ENCODE measurements at regions not wholly inside any gene's neighbourhood (a gene's known extent, or its start where the extent isn't known, plus 50 kb on each side); places are given as distances from the start of the nearest gene placed in this dataset.

DNA sequence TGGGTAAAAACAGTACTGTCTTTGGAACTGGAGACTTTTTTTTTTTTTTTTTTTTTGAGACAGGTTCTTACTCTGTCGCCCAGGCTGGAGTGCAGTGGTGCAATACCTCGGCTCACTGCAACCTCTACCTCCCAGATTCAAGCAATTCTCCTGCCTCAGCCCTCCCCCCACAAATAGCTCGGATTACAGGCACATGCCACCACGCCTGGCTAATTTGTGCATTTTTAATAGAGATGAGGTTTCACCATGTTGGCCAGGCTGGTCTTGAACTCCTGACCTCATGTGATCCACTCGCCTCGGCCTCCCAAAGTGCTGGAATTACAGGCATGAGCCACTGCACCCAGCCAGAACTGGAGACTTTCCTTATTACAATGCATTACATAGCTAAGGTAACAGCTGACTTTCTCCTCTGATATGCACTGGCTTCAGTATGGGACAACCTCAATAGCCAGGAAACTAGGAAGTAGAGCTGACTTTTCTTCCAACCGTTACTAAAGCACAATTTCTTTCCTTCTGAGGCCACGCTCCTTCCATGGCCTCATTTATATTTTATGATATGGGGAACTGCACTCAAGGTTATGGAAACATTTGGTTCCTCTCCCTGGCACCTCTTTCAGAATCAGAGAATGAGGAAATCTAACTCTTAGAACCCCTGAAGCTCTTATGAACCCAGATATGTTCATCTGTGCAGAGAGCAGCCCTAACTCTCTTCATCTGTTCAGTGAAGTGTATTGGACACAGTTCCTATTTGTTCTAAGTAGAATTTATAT is 53.5 kb upstream of the FAM9B start:
- DNase-seq, result no peak

DNA sequence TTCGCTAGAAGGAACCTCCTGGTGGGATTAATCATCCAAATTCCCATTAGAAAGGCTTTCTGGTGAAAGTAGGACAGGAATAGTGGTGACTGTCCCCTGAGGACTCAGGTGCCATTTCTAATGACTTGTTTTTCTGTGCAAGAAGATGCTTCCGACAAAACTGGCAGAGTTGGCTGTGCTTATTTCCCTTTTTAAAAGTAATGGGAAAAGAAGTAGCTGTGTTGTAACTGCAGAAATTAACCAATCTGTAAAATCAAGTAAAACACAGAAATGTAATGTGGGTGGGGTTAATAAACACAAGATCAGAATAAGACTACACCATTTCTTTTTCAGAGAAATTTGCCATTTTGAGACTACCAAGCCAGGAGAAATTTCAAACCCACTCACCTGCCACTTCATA is 55.0 kb upstream of the FAM9B start:
- no peak for DNase-seq

DNA sequence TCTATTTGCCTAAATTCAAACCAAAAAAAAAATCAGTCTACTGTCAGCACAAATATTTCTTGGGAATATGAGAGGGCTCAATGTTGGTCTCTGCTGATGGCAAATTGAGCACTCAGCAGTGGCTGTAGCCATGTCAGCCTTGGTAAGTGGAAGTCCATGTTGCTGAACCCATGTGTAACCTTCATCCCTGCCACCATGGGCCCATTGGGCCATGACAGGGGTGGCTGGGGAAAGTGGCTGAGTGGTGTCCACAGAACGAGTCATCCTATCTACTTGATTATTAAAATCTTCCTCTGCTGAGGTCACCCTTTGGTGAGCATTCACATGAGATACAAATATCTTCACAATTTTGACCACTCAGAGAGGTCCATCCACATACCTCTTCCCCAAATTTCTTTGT is 56.8 kb upstream of the FAM9B start:
- no peak for DNase-seq

DNA sequence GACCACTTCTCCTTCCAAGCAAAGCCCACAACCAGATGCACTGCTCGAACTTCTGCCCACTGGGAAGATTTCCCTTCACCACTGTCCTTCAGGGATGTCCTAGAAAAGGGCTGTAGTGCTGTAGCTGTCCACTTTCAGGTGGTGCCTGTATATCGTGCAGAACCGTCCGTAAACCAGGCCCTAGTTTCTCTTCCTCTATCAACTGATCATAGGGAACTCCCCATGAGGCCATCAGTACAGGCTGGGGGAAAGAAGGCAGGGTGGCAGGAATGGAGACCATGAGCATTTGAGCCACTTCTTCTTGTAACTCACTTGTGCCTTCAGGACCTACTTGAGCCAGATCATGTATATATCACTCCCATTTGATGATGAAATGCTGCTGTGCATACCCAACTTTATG is 57.3 kb upstream of the FAM9B start:
- no peak for DNase-seq

DNA sequence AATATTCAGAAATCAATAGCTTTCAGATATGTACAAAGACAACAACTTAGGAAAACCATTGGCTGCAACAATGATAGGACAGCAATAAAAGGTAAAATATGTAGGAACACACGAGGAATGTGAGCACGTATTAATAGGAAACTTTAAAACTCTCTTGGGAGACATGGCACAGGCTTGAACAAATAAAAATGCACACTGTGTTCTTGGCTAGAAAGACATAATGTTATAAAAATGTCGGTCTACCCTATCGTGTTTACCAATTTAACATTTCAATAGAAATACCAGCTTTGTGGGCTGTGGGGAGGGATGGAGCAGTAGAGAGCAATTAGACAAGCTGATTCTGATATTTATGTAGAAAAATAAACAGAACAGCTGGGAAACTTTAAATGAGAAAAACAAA is 69.0 kb upstream of the FAM9B start:
- no peak for DNase-seq

DNA sequence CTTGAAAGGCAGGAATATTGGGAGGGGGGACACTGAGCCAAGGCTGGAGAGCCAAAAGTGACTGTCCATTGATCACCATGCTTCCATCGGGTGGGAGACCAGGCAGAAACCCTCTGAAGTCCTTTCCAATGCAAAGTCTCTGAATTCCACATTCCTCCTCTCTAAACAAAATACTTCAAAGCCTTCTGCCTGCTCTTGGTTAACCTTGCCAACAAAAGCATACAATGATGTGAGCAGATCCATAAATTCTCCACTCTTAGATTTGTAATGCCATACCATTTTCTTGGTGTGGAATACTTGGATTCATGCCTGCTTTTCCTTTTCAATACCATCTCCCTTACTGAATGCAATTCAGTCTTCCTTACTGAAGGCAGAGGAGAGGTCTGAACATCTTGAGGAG is 74.1 kb upstream of the FAM9B start:
- no peak for DNase-seq

DNA sequence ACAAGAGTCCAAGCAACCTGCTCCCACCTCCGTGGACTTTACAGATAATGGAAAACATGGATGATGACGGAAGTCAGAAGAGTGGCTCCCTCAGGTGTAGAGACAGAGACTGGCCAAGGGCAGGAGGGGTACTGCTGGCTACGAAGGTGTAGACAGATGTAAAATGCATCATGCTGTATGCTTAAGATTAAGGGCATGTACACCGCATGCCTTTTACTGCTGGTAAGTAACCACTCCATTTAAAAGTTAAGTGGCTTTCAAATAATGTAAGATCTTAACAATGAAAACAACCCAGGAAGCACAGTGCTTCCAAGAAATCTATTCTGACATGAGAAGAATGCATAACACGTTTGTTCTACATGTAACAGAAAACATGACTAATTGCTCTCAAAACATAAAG is 76.9 kb upstream of the FAM9B start:
- no peak for DNase-seq

DNA sequence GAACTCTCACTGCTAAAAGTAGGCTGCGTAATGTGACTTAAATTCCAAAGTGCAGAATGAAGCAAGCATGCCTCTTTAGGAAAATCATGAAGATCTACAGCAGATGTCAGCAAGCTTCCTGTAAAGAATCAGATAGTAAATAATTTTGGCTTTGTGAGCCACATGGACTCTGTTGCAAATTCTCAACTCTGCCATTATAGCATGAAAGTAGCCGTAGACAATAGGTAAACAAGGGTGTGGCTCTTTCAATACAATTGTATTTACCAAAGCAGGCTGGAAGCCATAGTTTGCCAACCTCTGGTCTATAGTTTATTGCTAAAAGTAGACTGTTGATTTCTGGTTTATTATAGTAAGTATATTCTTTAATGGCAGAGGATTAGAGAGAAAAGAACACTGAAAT is 80.3 kb upstream of the FAM9B start:
- no peak for DNase-seq

DNA sequence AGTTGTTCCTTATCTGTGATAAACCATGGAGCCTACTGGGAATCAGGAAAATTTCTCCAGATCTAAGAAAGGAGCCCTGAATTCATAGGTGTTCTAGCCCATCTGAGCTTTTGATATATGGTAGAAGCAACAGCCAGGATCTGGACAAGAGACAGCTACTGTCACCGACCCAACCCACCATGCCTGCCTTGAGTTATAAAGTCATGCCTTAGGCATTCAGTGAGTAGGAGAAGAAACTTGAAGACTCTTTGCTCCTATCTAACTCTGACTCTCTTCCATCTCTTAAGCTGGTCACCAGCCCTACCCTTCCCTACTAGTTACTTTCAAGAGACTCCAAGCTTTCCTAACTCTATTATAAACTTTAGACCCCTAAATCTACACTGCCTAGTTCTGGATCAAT is 83.9 kb upstream of the FAM9B start:
- no peak for DNase-seq

DNA sequence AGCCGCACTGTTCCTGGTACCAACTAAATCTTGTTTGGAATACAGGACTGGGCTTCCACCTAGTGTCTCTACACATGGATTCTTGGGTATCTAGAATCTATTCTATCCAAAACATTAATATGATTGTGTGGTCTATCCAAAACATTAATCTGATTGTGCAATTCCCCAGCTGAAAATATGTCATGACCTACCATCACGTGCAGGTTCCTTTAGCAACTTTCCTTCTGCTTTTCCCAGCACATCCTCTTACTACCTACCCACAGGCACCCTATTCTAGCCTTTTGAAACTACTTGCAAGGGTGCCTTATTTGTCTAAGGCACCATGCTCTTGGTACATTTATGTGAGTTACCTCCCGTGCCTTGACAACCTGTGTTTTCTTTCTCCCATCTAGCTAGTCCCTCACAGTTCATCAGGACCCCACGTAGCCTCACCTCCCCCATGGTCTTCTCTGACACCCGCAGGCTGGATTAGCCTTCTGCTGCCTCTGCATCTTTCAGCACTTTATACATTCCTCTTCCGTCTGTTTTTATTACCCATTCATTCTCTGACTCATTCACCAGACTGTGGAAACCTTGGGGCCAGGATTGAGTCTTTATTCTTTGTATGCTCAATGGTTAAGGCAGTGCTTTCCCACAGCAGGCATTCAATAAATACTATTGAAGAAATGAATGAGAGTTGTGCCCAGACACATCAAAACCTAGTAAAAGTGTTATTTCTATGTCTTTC is 88.8 kb upstream of the FAM9B start:
- DNase-seq, result no peak

DNA sequence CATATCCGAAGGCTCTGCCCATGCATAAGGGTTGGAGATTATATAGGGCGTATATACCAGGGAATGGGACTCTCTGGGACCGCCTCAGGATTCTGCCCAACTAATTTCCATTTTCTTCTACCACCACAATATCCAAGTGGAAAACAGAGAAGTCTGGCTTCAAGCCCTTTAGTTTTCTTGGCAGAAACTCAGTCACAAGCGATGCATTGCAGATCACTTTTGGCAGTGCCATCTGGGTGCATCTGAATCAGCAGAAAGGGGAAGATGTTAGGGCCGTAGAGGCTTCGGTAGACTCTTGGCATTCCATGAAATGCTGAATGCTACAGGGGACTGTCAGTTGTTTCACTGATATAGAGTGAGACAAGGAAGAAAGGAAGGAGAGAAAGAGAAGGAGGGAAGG is 94.1 kb upstream of the FAM9B start:
- no peak for DNase-seq

DNA sequence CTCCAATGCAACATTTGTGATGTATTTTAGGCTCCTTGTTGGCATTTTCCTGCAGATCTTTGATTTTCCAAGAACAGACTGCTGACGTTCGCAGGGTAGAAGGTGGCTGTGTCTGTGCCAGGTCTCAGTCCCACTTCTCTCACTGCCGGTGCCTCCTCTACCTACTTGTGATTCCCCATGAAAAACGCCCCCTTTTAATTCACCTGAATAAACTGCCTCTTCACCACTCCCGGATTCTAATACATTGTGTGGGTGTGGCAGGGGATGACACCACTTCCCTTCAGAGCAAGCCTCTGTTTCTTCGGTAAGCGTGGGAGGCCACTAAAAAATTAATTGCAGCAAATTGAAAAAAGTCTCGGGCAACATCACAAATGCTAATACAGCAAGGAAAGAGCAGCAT is 96.1 kb upstream of the FAM9B start:
- DNase-seq, result no peak

DNA sequence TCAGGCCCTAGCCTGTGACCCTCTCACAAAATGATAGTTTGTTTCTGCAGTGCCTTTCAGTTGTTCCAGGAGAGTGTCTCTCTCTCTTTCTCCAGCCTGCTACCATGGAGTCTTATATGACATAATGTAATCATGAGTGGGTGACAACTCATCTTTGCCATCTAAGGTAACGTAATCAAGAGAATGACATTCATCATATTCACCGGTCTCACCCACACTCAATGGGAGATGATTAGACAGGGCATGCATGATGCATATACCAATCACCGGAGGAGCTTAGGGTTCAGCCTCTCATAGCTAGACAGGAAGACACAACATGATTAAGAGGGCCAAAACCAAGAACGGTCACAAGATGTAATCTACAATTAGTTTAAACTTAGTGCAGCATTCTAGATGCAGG is 97.1 kb upstream of the FAM9B start:
- DNase-seq, result no peak

DNA sequence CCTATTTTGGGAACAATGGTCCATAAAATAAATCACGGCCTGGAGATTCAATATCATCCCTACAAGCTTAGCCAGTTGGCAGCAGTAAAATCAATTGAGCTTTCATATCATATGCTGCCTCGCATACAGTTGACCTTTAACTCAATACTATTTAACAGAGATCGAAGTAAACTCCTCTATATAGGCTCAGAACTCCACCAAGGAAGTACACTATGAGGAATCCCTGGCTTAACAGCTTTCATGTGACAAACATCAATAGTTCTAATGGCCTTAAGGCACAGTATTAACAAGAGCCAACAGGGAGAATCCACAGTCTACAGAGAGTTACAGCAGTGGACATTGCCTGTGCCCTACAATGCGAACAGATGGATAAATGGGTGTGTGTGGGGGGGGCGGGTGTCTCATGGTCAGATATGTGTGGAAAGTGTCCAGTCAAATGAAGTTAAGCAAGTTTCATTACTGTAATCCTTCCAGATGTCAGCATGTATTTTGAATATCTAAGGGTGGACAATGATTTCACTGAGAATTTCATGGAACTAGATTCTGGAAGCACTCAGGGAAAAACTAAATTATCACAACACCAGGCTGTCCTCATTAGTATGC is 98.2 kb upstream of the FAM9B start:
- no peak for DNase-seq

DNA sequence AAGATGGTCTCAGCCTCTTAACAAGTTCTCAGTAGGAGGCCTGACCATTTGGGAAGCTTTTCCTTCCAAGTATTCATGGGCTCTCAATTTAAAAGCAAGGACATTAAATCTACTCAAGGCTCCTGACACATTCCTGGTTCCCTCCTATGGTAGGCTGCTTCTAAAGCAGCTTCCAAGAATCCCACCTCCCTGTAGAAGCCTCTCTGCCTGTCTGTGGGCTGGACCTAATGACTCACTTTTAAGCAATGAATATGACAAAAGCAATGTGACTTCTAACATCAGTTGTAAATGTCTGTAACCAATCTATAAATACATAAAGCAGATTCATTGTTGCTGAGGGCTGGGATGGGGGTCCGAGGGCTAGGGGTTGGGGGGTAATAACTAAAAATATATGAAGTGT is 99.5 kb upstream of the FAM9B start:
- DNase-seq, result no peak

DNA sequence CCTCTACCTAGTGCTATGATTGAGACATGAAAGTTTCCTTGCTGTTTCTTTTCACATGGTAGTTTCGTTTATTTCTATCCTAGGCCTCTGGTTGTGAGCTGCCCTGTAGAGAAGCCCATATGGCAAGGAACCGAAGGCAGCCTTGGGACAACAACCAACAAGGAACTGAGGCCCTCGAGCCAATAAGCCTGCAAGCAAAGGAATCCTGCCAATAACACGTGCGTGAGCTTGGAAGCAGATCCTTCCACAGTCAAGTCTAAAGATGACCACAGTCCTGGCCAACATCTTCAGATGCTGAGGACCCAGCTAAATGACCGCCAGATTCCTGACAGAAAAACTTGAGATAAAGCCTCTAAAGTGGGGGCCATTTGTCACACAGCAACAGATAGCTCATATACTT is 100.4 kb upstream of the FAM9B start:
- DNase-seq, result no peak

DNA sequence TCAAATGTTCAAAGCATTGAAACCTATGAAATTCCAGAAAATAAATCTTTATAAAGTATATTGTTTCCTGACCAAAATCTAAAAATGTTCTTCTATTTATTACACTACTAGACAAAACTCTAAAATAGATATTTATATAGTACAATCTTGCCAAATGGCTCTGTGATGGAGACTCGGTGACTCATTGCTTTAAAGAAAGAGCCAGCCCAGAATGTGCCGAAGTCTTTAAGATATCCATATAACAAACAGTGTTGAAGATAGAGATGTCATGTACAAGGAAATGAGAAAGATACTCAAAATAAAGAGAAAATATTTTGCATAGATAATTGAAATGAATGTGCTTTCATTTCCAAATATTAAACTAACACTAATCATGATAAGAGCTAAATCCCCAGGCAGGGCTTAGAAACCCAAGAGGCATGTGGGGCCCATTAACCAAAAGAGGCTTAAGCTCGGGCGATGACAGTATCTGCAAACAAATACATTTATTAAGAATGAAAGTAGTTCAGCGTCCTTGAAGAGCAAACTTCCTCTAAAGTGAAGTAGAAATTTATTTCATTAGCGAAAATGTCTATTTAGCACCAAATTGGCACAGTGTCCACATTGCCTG is 102.1 kb upstream of the FAM9B start:
- DNase-seq, result no peak

DNA sequence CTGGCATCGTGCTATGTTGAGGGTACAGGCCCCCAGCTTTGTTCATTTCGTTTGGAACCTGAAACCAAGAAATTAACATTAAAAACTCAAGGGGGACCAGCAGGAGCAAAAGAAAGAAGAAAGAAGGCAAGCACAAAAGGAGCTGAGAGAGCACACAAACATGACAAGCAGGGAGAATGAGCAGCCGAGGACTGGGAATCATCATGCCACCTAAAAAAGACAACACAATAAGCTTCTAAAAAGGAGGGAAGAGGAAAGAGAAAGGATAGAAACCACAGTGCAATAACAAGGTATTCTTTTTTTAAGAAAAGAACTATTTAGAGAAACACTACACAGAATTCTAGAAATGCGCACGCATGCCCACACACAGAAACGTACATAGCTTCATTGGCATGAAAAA is 103.2 kb upstream of the FAM9B start:
- DNase-seq, result no peak

DNA sequence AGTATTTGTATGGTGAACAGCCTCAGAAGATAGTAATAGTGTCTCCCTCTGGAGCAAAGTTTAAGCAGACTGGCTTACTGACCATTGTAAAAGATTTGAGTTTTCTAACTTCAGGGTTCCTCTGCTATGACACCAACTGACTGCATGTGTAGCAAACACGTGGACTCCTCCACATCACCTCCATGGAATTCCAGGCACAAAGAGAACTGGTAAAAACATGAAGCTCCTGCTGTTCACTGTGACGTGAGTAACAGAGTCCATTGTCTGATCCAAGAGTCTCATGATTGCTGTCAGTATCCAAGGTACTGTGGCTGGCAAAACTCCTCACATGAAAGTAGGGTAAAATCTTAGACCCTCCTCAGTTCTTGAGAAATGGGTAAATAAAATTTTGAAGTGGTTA is 107.6 kb upstream of the FAM9B start:
- DNase-seq, result no peak

DNA sequence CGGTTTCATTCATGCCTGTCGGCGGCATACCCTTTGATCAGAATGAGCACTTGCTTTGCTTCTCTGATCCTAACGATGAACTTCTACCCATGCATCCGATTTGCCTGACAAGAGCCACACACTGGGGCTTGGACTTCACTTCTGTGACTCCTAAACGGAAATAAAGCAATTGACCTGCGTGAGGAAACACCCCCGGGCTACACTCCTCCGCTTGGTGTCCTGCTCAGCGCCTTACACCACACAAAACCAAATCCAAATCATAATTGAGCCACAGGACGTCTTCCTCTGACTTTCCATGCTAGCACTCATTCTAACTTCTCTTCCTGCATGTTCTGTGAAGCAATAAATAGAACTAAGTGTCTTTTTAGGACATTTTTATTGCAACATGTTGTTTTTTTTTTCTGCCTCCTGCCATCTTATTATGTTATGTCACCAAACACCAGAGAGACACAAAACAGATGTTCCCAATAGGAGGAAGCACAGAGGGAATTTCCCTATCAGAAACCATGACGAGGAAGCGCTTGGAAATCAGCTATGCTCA is 110.8 kb upstream of the FAM9B start:
- no peak for DNase-seq

DNA sequence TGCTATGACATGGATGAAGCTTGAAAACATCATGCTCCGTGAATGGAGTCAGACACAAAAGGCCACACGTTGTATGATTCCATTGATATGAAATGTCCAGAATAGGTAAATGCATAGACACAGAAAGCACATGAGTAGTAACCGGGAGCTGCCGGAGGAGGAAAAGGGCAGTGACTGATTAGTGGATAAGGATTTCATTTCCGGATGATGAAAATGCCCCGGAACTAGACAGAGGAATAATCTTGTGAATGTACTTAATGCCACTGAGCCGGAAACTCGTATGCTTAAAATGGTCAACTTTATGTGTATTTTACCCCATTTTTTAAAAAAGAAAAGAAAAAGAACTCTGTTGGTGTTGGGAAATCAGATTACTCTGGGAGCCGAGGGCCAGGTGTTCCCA is 112.7 kb upstream of the FAM9B start:
- no peak for DNase-seq

DNA sequence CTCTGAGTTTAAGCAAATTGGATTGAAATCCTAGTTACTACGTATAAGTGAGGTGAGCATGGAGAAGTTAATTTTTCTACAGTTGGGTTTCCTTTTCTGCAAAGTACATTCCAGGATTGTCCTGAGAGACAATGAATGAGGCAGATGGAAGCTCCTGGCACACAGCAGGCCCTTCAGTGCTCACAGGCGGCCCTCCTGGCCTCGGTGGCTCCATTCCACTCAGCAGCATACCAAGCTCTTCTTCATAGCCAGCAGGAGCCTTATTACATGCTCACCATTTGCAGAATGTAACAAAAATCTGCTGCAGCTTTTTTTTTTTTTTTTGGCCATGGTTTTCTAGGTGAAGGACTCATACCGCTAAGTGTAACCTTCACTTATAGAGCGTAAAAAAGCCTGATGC is 113.2 kb upstream of the FAM9B start:
- no peak for DNase-seq

DNA sequence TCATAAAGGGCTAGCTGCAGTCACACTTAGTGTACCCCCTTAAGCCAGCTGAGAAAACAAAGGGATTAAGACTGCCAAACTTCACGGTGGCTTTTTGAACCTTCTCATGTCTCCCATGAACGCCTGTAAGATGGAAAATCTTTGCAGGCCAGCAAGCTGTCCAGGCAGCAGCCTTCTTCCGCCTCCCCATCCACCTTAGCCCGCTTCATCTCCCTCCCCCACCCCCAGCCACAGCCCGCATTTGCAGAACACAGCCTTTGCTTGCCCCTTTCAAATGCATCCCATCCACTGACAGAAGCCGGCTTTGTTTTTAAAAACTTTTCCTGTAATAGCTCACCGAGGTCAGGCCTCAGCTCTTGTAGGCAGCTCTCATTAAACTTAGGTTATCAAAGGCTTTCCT is 113.8 kb upstream of the FAM9B start:
- no peak for DNase-seq

Data from NCI-H1105 (cell line).